H9 (cell line): ENCODE measurements at regions not wholly inside any gene's neighbourhood (a gene's known extent, or its start where the extent isn't known, plus 50 kb on each side); places are given as distances from the start of the nearest gene placed in this dataset.

Source experiments
- DNase-seq: peaks from one replicate; pipeline ENCODE4 v3.0.0-alpha.2; 2017
- H2AFZ ChIP-seq: one replicate; pipeline ENCODE4 v1.6.1; 2013; ENCODE audit warnings: mild to moderate bottlenecking, low read length, control low read depth, moderate library complexity
- H2AK5ac ChIP-seq: 2 replicates; pipeline ENCODE4 v1.6.1; 2013; ENCODE audit warnings: low read length, control low read depth, mixed read lengths; ENCODE audit not compliant: insufficient read length
- H2BK120ac ChIP-seq: one replicate; pipeline ENCODE4 v1.6.1; 2013; ENCODE audit warnings: low read depth, mild to moderate bottlenecking, low read length, control low read depth, inconsistent platforms; ENCODE audit not compliant: poor library complexity, severe bottlenecking
- H2BK12ac ChIP-seq: 2 replicates; pipeline ENCODE4 v1.6.1; 2013; ENCODE audit warnings: low read length, control low read depth, mixed read lengths, low read depth; ENCODE audit not compliant: insufficient read length
- H2BK15ac ChIP-seq: 2 replicates; pipeline ENCODE4 v1.6.1; 2013; ENCODE audit warnings: low read depth, low read length, control low read depth
- H2BK20ac ChIP-seq: one replicate; pipeline ENCODE4 v1.6.1; 2013; ENCODE audit warnings: low read depth, mild to moderate bottlenecking, low read length, control low read depth, inconsistent platforms; ENCODE audit not compliant: poor library complexity, severe bottlenecking
- H2BK5ac ChIP-seq: 2 replicates; pipeline ENCODE4 v1.6.1; 2013; ENCODE audit warnings: low read length, control low read depth, mixed read lengths; ENCODE audit not compliant: insufficient read length
- H3K14ac ChIP-seq: 2 replicates; pipeline ENCODE4 v1.6.1; 2013; ENCODE audit warnings: low read length, control low read depth; ENCODE audit not compliant: insufficient read depth
- H3K18ac ChIP-seq: 2 replicates; pipeline ENCODE4 v1.6.1; 2013; ENCODE audit warnings: low read depth, mild to moderate bottlenecking, mixed read lengths, low read length, control low read depth; ENCODE audit not compliant: insufficient read length
- H3K23ac ChIP-seq: 2 replicates; pipeline ENCODE4 v1.6.1; 2013; ENCODE audit warnings: low read length, control low read depth, mixed read lengths, low read depth; ENCODE audit not compliant: insufficient read length
- H3K23me2 ChIP-seq: 2 replicates; pipeline ENCODE4 v1.6.1; 2013; ENCODE audit warnings: low read depth, mild to moderate bottlenecking, mixed read lengths, low read length, control low read depth; ENCODE audit not compliant: insufficient read length, poor library complexity, severe bottlenecking
- H3K27ac ChIP-seq: 2 replicates; pipeline ENCODE4 v1.5.1; 2013; ENCODE audit warnings: low read length, control low read depth, mixed read lengths, low read depth; ENCODE audit not compliant: insufficient read length
- H3K27me3 ChIP-seq: 2 replicates; pipeline ENCODE4 v1.6.1; 2013; ENCODE audit warnings: low read length, control low read depth, inconsistent platforms; ENCODE audit not compliant: insufficient read depth
- H3K4ac ChIP-seq: 2 replicates; pipeline ENCODE4 v1.6.1; 2013; ENCODE audit warnings: low read depth, mild to moderate bottlenecking, control low read depth, inconsistent platforms, low read length, moderate library complexity
- H3K4me1 ChIP-seq: 2 replicates; pipeline ENCODE4 v1.6.1; 2013; ENCODE audit warnings: low read length, control low read depth, inconsistent platforms; ENCODE audit not compliant: insufficient read depth
- H3K4me2 ChIP-seq: 2 replicates; pipeline ENCODE4 v1.6.1; 2013; ENCODE audit warnings: low read length, control low read depth, mixed read lengths; ENCODE audit not compliant: insufficient read length, insufficient read depth
- H3K56ac ChIP-seq: 2 replicates; pipeline ENCODE4 v1.6.1; 2013; ENCODE audit warnings: low read depth, mild to moderate bottlenecking, mixed read lengths, low read length, control low read depth; ENCODE audit not compliant: insufficient read length
- H3K79me1 ChIP-seq: 2 replicates; pipeline ENCODE4 v1.6.1; 2013; ENCODE audit warnings: low read depth, mild to moderate bottlenecking, moderate library complexity, low read length, control low read depth, inconsistent platforms; ENCODE audit not compliant: insufficient read depth, poor library complexity, severe bottlenecking
- H3K79me2 ChIP-seq: 2 replicates; pipeline ENCODE4 v1.6.1; 2013; ENCODE audit warnings: low read length, control low read depth, inconsistent platforms; ENCODE audit not compliant: insufficient read depth
- H3K9ac ChIP-seq: 2 replicates; pipeline ENCODE4 v1.6.1; 2013; ENCODE audit warnings: low read length, control low read depth, mixed read lengths; ENCODE audit not compliant: insufficient read length; ENCODE audit errors: extremely low read depth
- H3K9me3 ChIP-seq: one replicate; pipeline ENCODE4 v1.6.1; 2013; ENCODE audit warnings: low read depth, low read length, inconsistent platforms; ENCODE audit not compliant: control insufficient read depth
- H3T11ph ChIP-seq: one replicate; pipeline ENCODE4 v1.6.1; 2013; ENCODE audit warnings: mild to moderate bottlenecking, low read length, control low read depth, inconsistent platforms
- H4K20me1 ChIP-seq: one replicate; pipeline ENCODE4 v1.6.1; 2013; ENCODE audit not compliant: control insufficient read depth, insufficient read length, insufficient read depth
- H4K5ac ChIP-seq: 2 replicates; pipeline ENCODE4 v1.6.1; 2013; ENCODE audit warnings: low read depth, mild to moderate bottlenecking, mixed read lengths, low read length, control low read depth; ENCODE audit not compliant: insufficient read length
- H4K8ac ChIP-seq: replicated peaks from 2 replicates; pipeline ENCODE4 v1.6.1; 2013; ENCODE audit warnings: low read length, control low read depth, mixed read lengths, low read depth; ENCODE audit not compliant: insufficient read length
- H4K91ac ChIP-seq: 2 replicates; pipeline ENCODE4 v1.6.1; 2013; ENCODE audit warnings: low read depth, mild to moderate bottlenecking, moderate library complexity, mixed read lengths, low read length, control low read depth; ENCODE audit not compliant: insufficient read length
- H3K27ac Mint-ChIP-seq, 3 experiments: 2 replicates in 2 of 3; 3 replicates in 1 of 3; pipeline ENCODE4 v1.8.0; 2020 to 2021; ENCODE audit warnings: mixed read lengths in 3 of 3, mild to moderate bottlenecking in 1 of 3, moderate library complexity in 1 of 3
- H3K27me3 Mint-ChIP-seq: 2 replicates; pipeline ENCODE4 v1.8.0; 2021; ENCODE audit warnings: low read depth, mild to moderate bottlenecking, moderate library complexity, mixed read lengths
- H3K36me3 Mint-ChIP-seq, 3 experiments: 2 replicates in 2 of 3; 3 replicates in 1 of 3; pipeline ENCODE4 v1.8.0; 2020 to 2021; ENCODE audit warnings: low read depth in 3 of 3, mixed read lengths in 3 of 3; ENCODE audit not compliant: insufficient read depth in 1 of 3
- H3K4me1 Mint-ChIP-seq, 2 experiments: 2 replicates each; pipeline ENCODE4 v1.8.0; 2020; ENCODE audit warnings: mixed read lengths in 2 of 2
- H3K4me3 Mint-ChIP-seq, 2 experiments: 2 replicates in 1 of 2; 3 replicates in 1 of 2; pipeline ENCODE4 v1.8.0; 2020 to 2021; ENCODE audit warnings: mild to moderate bottlenecking in 2 of 2, mixed read lengths in 2 of 2, moderate library complexity in 1 of 2
- H3K9me3 Mint-ChIP-seq, 2 experiments: 2 replicates in 1 of 2; 3 replicates in 1 of 2; pipeline ENCODE4 v1.8.0; 2020; ENCODE audit warnings: mild to moderate bottlenecking in 2 of 2, mixed read lengths in 2 of 2, moderate library complexity in 1 of 2
- CTCF ChIP-seq: fragments of 200-600 bp; sonication (generic); conservative IDR thresholded peaks from 3 replicates; pipeline ENCODE4 v1.8.0; 2021; ENCODE audit warnings: antibody characterized with exemption, mild to moderate bottlenecking
- WGBS: extraction: QIAGEN DNeasy Blood & Tissue Kit; methylation state at CpG from one replicate; pipeline ENCODE4 v1.1.7; 2013; ENCODE audit warnings: missing lambda C conversion rate, low lambda C conversion rate, mixed read lengths; ENCODE audit not compliant: insufficient read length; ENCODE audit errors: extremely low coverage; 5-methylcytosine and 5-hydroxymethylcytosine counted together

- Histone ChIP-seq H3K79me1 (no peaks in the 10 kb centered on the region), H3K9ac (no peak overlapping the region), H4K20me1 (no peaks in the 10 kb centered on the region), H3K4me2 (no peak overlapping the region), H2BK5ac (no peak overlapping the region), H3K18ac (no peak overlapping the region), H3K27ac (no peak overlapping the region), H2BK20ac (no peak overlapping the region), H3K56ac (no peak overlapping the region), H3K23me2 (no peaks in the 10 kb centered on the region), H4K91ac (no peak overlapping the region), H3K4me1 (no peaks in the 10 kb centered on the region), H2BK15ac (no peak overlapping the region), H4K8ac (no peak overlapping the region), H3K23ac (no peak overlapping the region), H2BK120ac (no peak overlapping the region), H2BK12ac (no peak overlapping the region), H3K14ac (no peak overlapping the region), H3K9me3 (no peaks in the 10 kb centered on the region), H3K4ac (no peak overlapping the region), H3K27me3 (no peaks in the 10 kb centered on the region), H4K5ac (no peak overlapping the region), H3T11ph (no peak overlapping the region), H3K79me2 (no peaks in the 10 kb centered on the region), H2AK5ac (no peak overlapping the region), H2AFZ (no peak overlapping the region)
- no peak for DNase-seq
- Mint-ChIP-seq H3K4me3 (no peak overlapping the region), H3K4me1 (peaks cover 14 to 18% of the 10 kb centered on the region in 2 experiments), H3K9me3 (no peaks in the 10 kb centered on the region; a peak in 1 of 5 replicates), H3K27ac (no peak overlapping the region; a peak in 1 of 7 replicates), H3K36me3 (no peaks in the 10 kb centered on the region), H3K27me3 (no peaks in the 10 kb centered on the region)
- TF ChIP-seq CTCF, result no peak
- no CpG with 5 or more reads among the region's 5 CpGs for WGBS
Measured at GRCh38 chr6:79378957-79379356, 144.5 kb upstream of the HMGN3 start.
